Activated CD8-positive, alpha-beta T cell treated with anti-CD3 and anti-CD28 coated beads for 36 hours (primary cell): ENCODE measurements at regions not wholly inside any gene's neighbourhood (a gene's known extent, or its start where the extent isn't known, plus 50 kb on each side); places are given as distances from the start of the nearest gene placed in this dataset.
"Not testable (repeated sequence)": the region's sequence is repeated elsewhere in the genome, so short reads cannot be mapped to it uniquely, and the experiment has no call there.

Experiments used
- ATAC-seq: fragments of 200-7000 bp; cut with Tn5 transposase; one replicate; pipeline ENCODE4 v1.10.0; 2021; ENCODE audit warnings: mild to moderate bottlenecking, moderate library complexity
- CTCF ChIA-PET: fragments of 350-600 bp; sonication (Branson Sonifier 250); formaldehyde crosslinking; loops from one replicate; lab custom pipeline; 2021; ENCODE audit warnings: antibody characterized with exemption; lab: Charles Lee
- POLR2A ChIA-PET: fragments of 350-600 bp; sonication (Branson Sonifier 250); formaldehyde crosslinking; loops from one replicate; lab custom pipeline; 2021; ENCODE audit warnings: antibody characterized with exemption; lab: Charles Lee
- DNase-seq: peaks from one replicate; pipeline ENCODE4 v3.0.0-alpha.2; 2020
- H3K27ac Mint-ChIP-seq: one replicate; pipeline ENCODE4 v1.8.0; 2021; ENCODE audit warnings: mild to moderate bottlenecking, mixed read lengths
- H3K27me3 Mint-ChIP-seq: one replicate; pipeline ENCODE4 v1.8.0; 2021; ENCODE audit warnings: mixed read lengths
- H3K36me3 Mint-ChIP-seq: one replicate; pipeline ENCODE4 v1.8.0; 2021; ENCODE audit warnings: low read depth, mixed read lengths
- H3K4me1 Mint-ChIP-seq: one replicate; pipeline ENCODE4 v1.8.0; 2021; ENCODE audit warnings: low read depth, mixed read lengths
- H3K4me3 Mint-ChIP-seq: one replicate; pipeline ENCODE4 v1.8.0; 2021; ENCODE audit warnings: mild to moderate bottlenecking, moderate library complexity, mixed read lengths
- H3K9me3 Mint-ChIP-seq: one replicate; pipeline ENCODE4 v1.8.0; 2021; ENCODE audit warnings: mixed read lengths
- CTCF ChIP-seq: fragments of 200-600 bp; IDR thresholded peaks from one replicate; pipeline ENCODE4 v1.8.0; 2022; ENCODE audit warnings: antibody characterized with exemption, mild to moderate bottlenecking
- intact Hi-C: fragments of 100-400 bp; cut with micrococcal nuclease; formaldehyde crosslinking; loops from one replicate; pipeline ENCODE4 v1.10.0; 2022

DNA sequence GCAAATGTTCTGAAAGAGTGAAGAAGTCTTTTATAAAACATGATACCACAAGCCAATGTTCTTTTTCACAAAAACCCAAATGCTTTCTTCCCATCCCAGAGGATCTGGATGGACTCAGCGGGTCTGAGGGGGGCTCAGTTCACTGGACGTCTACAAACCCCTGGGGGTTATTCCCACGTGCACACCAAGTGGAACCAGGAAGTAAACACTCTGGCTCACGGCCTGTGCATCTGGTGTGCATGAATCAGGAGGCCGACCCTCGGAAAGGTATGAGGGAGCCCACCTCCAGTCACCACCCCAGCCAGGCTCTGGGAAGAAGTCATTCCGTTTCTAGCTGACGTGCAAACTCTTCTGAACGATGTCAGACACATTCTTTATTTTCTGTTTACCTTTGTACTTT, 252.2 kb downstream of the DLL1 start:
- intact Hi-C loops: no loop called here
- Mint-ChIP-seq H3K9me3 (peaks cover 4% of the 10 kb centered on the region), H3K4me3 (no peak overlapping the region), H3K27me3 (no peaks in the 10 kb centered on the region), H3K27ac (no peak overlapping the region), H3K4me1 (no peaks in the 10 kb centered on the region), H3K36me3 (no peaks in the 10 kb centered on the region)
- no peak for TF ChIP-seq CTCF
- ATAC-seq: no peak
- CTCF ChIA-PET: no interaction called here
- POLR2A ChIA-PET: no interaction called here
- DNase-seq: no peak

DNA sequence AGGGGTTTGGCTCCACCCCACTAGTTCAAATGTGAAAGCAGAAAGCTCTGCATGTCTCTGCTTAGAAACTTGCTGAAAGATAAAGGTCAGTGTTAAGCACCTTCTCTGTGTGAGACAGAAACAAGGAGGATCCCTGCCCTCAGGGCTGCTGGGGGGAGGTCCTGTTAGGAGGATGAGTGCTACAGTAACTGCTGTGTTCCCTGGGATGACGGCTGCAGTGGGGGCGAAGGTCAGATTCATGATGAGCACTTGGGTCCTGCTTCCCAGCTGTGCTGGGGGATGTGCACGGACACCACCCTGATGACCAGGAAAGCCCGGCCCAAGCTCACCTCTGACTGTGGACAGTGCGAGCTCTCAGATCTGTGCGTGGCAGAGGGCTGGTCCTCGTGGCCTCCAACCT, 252.6 kb downstream of the DLL1 start:
- H3K27ac Mint-ChIP-seq: no peak overlapping the region
- POLR2A ChIA-PET: no interaction called here
- no peak overlapping the region for H3K4me3 Mint-ChIP-seq
- TF ChIP-seq CTCF: no peak
- DNase-seq (no peak), ATAC-seq (no peak)
- intact Hi-C loops: no loop called here
- peaks cover 9% of the 10 kb centered on the region for H3K9me3 Mint-ChIP-seq
- no peaks in the 10 kb centered on the region for H3K4me1 Mint-ChIP-seq
- H3K27me3 Mint-ChIP-seq: no peaks in the 10 kb centered on the region
- no peaks in the 10 kb centered on the region for H3K36me3 Mint-ChIP-seq
- CTCF ChIA-PET: no interaction called here

- Mint-ChIP-seq H3K4me3 (no peak overlapping the region), H3K9me3 (peaks cover 9% of the 10 kb centered on the region), H3K36me3 (no peaks in the 10 kb centered on the region), H3K27me3 (no peaks in the 10 kb centered on the region), H3K4me1 (no peaks in the 10 kb centered on the region), H3K27ac (no peak overlapping the region)
- ChIA-PET POLR2A (no interaction called here), CTCF (no interaction called here)
- DNase-seq: no peak
- no peak for TF ChIP-seq CTCF
- no peak for ATAC-seq
- intact Hi-C loops: no loop called here
These were observed 253.2 kb downstream of the DLL1 start for GRCh38 chr6:170037541-170038250.

GRCh38 chr6:170036916-170037315, 254.0 kb downstream of the DLL1 start:
- TF ChIP-seq CTCF: no peak
- ChIA-PET CTCF (no interaction called here), POLR2A (no interaction called here)
- Mint-ChIP-seq H3K4me1 (no peaks in the 10 kb centered on the region), H3K27me3 (no peaks in the 10 kb centered on the region), H3K9me3 (peaks cover 9% of the 10 kb centered on the region), H3K36me3 (no peaks in the 10 kb centered on the region), H3K4me3 (no peak overlapping the region), H3K27ac (no peak overlapping the region)
- intact Hi-C loops: no loop called here
- ATAC-seq (no peak), DNase-seq (no peak)

- H3K27me3 Mint-ChIP-seq, DNase-seq, H3K4me1 Mint-ChIP-seq, ATAC-seq, H3K27ac Mint-ChIP-seq, H3K36me3 Mint-ChIP-seq, H3K9me3 Mint-ChIP-seq, H3K4me3 Mint-ChIP-seq, intact Hi-C loops, POLR2A ChIA-PET, CTCF ChIA-PET: not testable (repeated sequence)
These were observed 254.5 kb downstream of the DLL1 start for GRCh38 chr6:170036367-170036766.

DNA sequence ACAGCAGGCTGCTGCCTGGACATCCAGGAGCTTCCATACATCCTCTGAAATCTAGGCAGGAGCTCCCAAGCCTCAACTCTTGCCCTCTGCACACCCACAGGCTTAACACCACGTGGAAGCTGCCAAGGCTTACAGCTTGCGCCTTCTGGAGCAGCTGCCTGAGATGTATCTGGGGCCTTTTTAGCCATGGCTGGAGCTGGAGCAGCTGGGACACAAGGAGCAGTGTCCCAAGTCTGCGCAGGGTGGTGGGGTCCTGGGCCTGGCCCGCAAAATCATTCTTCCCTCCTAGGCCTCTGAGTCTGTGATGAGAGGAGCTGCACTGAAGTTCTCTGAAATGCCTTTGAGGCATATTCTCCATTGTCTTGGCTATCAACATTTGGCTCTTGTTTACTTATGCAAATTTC, 255.0 kb downstream of the DLL1 start:
- intact Hi-C loops: no loop called here
- H3K36me3 Mint-ChIP-seq: no peaks in the 10 kb centered on the region
- ChIA-PET POLR2A (no interaction called here), CTCF (no interaction called here)
- H3K4me1 Mint-ChIP-seq: no peaks in the 10 kb centered on the region
- H3K27ac Mint-ChIP-seq: no peak overlapping the region
- peaks cover 9% of the 10 kb centered on the region for H3K9me3 Mint-ChIP-seq
- no peaks in the 10 kb centered on the region for H3K27me3 Mint-ChIP-seq
- no peak for DNase-seq
- no peak overlapping the region for H3K4me3 Mint-ChIP-seq
- no peak for TF ChIP-seq CTCF
- no peak for ATAC-seq
